H7 (cell line): ENCODE measurements at regions not wholly inside any gene's neighbourhood (a gene's known extent, or its start where the extent isn't known, plus 50 kb on each side); places are given as distances from the start of the nearest gene placed in this dataset.

Source experiments
- DNase-seq: peaks from one replicate; pipeline ENCODE4 v3.0.0; 2012
- H3K27me3 ChIP-seq: 2 replicates; pipeline ENCODE4 v1.6.0; 2011; ENCODE audit warnings: mild to moderate bottlenecking, low read length; ENCODE audit not compliant: control insufficient read depth, insufficient read depth
- H3K36me3 ChIP-seq: replicated peaks from 2 replicates; pipeline ENCODE4 v1.5.1; 2011; ENCODE audit warnings: low read length; ENCODE audit not compliant: control insufficient read depth, insufficient read depth
- H3K4me3 ChIP-seq: 2 replicates; pipeline ENCODE4 v1.5.1; 2011; ENCODE audit warnings: low read depth, mild to moderate bottlenecking, control low read depth, low read length, moderate library complexity; ENCODE audit not compliant: insufficient read depth

DNA sequence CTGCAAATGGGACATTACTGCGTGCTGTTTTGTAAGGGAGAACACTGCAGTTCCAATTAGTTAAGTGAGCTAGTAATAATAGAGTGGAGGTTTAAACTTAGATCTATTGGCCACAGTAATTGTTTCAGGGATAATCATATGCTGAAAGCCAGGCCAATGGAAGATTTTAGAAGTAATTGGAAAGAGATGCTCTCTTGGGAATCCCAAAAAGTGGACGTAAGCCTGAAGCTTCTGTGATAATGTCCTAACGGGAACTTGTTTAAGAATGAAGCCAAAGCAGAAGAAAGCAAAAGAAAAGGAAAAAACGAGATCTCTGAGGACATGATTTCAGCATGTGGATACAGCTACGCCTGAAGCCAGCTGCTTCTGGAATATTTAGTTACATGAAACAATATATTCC, 594.6 kb downstream of the SLC4A3 start:
- H3K4me3 ChIP-seq, result no peak overlapping the region
- no peaks in the 10 kb centered on the region for H3K27me3 ChIP-seq
- DNase-seq, result no peak
- no peaks in the 10 kb centered on the region for H3K36me3 ChIP-seq

DNA sequence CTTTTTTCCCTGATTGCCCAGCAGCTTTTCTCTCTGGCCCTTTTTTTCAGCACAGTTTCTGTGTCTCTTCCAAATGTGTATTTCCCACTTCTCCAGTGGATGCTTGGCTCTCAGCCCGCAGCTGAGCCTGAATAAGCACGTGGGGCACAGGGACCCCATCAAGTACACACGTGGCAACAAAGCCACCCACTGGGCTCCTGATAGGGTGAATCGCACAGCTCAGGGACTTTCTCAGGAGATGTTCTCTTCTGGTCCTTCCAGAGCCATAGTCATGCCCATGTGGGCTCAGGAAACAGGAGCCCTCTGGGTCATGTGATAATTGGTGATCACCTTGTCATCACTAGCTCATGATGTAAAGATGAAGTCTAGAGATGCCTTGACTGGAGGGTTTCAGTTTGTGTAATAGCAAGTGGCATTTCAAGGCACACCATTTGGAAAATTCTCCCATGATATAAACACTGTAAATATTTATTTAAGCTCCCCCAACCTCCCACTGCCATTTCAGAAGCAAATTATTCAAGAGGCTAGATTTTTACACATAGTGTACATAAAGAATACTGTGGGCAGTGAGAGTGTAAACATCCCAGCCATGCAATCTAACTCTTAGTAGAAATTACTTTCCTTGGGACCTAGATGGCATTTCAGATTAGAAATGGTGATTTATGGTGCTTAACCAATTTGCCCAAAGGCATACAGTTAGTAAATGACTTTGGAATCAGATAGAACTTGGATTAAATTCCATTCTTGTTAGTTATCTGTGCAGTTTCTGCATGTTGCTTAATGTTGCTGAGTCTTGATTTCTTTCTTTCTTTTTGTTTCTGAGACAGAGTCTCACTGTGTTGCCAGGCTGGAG, 597.5 kb downstream of the SLC4A3 start:
- no peaks in the 10 kb centered on the region for H3K36me3 ChIP-seq
- no peaks in the 10 kb centered on the region for H3K27me3 ChIP-seq
- H3K4me3 ChIP-seq, result no peak overlapping the region
- no peak for DNase-seq

DNA sequence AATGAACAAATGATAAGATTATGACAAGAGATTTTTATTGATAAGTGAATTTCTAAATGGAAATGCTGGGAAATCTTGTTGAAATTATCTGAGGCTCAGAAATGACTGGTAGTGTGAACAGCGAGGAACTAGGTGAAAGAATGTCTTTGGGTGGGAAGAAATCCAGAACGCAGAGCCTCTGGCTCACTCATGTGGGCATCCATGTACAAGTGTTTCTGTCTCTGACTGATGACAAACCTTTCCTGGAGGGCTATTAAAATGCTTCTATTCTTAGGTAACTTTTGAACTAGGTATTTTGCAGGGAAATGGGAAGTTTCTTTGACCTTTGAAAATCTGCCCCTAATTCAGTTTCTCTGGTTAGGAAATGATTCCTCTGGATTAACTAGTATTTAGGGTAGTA, 598.6 kb downstream of the SLC4A3 start:
- no peak for DNase-seq
- Histone ChIP-seq H3K4me3 (no peak overlapping the region), H3K36me3 (no peaks in the 10 kb centered on the region), H3K27me3 (no peaks in the 10 kb centered on the region)

DNA sequence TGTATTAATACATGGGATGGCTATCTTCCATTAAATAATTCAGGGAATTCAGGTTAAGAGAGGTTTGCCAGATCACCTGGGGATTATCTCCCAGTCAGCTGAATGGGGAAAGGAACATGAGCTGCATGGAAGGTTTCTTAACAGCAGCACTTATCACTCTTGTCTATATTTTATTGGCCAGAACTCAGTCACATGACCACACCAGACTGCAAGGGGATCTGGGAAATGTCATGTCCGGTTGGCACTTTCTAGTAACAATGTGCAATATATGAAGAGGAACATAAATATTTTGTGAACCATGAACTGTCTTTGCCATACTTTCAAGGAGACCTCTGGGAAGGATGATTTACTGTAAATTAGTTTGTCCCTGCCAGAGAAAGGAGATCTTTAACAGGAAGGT, 599.1 kb downstream of the SLC4A3 start:
- H3K27me3 ChIP-seq, result no peaks in the 10 kb centered on the region

DNA sequence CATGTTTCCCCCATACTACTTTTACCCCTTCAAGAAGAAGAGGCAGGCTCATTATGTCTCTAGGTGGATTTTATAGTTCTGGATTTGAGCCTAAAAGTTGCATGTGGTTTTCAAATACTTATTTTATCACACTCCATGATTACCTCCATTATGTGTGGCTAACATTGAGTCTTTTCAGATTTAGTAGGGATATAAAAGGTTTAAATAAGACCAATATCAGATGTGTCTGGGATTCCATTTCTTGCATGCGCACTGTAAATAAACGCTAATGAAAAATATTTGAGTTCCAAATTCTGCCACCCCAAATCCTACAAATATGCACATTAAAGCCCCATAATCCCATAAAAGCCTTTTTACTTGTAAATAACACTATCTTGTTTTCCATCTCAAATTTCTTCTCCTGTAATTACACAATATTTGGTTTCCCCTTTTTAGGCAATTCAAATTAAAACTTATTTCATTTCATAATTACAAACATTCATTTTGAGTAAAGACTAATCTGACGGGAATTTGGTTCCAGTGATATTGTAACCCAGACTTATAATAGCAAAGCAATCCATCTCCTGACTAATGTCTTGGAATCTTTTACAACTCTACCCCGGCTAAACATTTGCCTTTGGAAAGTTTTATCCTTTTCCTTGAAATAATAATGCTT, 600.0 kb downstream of the SLC4A3 start:
- H3K4me3 ChIP-seq, result no peak overlapping the region
- no peak for DNase-seq
- no peaks in the 10 kb centered on the region for H3K36me3 ChIP-seq
- no peaks in the 10 kb centered on the region for H3K27me3 ChIP-seq

More for the DNA sequence above, 599.1 kb downstream of the SLC4A3 start:
- no peak for DNase-seq
- Histone ChIP-seq H3K36me3 (no peaks in the 10 kb centered on the region), H3K4me3 (no peak overlapping the region)

DNA sequence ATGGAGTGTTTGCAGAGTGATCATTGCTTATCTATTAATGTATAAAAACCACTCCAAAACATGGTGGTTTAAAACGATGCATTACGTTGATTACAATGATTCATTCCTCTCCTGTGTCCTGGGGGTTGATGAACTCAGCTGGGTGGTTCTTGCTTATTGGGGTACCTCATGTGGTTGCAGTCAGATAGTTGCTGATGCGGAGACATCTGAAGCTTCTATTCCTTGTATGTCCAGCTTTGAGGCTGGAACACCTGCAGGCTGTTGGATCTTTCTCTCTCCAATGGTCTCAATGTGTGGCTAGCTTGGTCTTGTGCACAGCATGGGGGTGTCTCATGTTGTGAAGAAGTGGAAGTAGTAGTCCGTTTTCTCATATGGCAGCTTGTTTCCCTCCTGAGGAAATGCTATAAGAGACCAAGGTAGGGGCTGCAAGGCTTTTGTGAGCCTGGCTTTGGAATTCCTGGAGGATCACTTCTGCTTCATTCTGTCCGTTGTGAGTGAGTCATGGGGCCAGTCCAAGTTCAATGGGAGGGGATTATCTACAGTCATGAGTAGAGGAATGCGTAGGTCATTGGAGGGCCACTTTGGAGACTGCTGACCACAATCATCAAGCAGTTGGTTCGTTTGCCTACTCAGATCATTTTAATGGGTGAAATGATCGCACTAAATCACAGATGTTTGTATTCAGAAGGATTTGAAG, 601.0 kb downstream of the SLC4A3 start:
- Histone ChIP-seq H3K4me3 (no peak overlapping the region), H3K27me3 (no peaks in the 10 kb centered on the region), H3K36me3 (no peaks in the 10 kb centered on the region)
- no peak for DNase-seq

DNA sequence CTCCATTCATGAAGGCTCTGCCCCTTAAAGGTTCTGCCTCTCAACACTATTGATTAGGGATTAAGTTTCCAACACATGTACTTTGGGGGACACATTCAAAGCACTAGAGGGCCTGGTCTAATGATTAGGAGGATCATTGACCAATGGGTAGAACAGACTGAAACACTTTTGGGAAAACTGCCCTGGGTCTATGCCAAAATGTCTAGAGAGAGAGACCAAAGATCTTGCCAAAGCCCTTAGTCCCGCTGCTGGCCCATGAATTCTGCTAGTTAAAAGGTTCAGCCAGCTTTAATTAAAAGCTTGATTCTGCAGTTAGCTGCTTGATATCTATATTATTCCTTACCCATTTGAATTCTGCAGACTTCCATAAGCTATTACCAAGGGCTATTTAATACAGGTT, 613.2 kb downstream of the SLC4A3 start:
- DNase-seq, result no peak
- no peaks in the 10 kb centered on the region for H3K27me3 ChIP-seq
- no peak overlapping the region for H3K4me3 ChIP-seq
- no peaks in the 10 kb centered on the region for H3K36me3 ChIP-seq

DNA sequence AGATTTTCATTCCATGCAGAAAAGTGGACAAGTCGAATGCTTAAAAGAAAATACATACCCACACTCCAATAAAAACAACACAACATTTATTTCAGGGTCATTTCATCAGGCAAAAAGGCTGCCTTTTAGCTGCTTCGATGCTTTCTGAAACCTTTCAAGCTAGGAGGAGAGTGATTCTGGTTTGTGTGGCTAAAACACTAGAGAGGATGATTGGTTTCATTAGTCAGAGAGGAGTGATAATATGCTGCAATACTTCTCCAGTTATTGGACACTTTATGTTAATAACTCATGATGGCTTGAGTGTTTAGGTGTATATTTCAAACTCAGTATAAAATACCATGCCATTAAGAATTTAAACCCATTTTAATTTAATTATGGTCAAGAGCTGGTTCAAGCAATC, 614.0 kb downstream of the SLC4A3 start:
- Histone ChIP-seq H3K4me3 (no peak overlapping the region), H3K27me3 (no peaks in the 10 kb centered on the region), H3K36me3 (no peaks in the 10 kb centered on the region)
- no peak for DNase-seq

DNA sequence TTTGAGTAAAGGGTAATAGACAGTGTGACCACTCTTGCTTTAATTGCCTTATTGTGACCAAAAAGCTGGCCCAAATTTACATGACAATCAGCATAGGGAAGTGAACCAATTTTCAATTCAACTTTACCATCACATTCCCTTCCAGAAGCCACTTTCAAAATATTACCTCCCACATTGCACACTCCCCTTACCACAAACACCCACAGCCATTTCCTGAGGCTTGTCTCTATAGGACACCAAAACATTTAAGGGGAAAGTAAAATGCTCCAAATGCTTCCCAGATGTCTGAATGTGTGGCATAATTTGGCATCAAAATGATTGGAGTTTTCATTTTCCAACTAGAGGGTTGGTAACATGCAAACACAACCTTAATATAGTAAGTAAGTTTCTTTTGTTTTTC, 616.1 kb downstream of the SLC4A3 start:
- H3K36me3 ChIP-seq, result no peaks in the 10 kb centered on the region
- no peaks in the 10 kb centered on the region for H3K27me3 ChIP-seq
- no peak for DNase-seq
- no peak overlapping the region for H3K4me3 ChIP-seq

DNA sequence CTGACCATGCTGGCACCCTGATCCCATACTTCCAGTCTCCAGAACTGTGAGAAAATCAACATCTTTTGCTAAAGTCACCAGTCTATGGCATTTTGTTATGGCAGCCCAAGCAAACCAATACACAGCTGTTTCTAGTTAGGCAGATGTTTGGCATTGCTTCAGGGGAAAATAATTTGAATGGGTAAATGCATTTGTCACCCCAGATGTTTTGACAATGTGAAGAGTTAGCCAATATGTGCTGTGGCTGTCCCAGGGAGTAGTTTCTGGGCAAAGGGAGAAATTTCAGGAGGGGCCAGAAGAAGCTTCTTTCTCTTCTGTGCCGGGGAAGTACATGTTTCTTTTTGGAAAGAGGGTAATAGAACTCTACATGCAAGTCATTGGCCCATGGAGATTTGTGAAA, 619.0 kb downstream of the SLC4A3 start:
- Histone ChIP-seq H3K36me3 (no peaks in the 10 kb centered on the region), H3K4me3 (no peak overlapping the region), H3K27me3 (no peaks in the 10 kb centered on the region)
- DNase-seq, result no peak

DNA sequence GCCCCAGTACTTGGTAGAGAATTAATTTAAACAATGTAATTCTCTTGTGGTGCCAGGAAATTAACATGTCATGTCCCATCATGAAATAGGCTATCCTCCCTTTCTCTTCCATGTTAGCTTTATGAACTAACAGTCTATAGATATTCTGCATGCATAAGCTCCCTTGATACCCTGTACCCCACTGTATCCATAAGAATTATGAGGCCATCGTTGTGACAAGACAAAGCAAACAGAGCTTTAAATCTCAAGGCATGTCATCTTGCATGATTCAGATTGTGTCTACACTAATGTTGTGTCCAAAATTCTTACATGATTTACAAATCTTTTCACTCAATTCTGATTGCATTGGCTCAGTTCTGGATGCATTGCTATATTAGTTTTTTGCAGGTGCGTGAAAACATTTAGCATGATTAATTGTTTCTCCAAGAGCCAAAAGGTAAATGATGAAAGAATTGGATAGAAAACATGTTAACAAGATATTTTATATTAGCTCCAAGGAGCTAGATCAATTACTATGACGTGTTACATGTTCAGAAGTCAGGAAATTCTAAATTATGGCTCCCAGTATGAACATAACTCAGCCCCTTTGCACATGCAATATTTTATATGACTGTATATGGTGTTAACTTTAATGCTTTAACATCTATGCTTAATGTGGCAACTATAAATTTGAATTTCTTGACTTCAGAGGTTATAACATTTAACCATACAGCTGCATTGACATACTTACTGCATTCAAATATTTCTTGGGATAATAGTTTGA, 620.3 kb downstream of the SLC4A3 start:
- H3K4me3 ChIP-seq, result no peak overlapping the region
- H3K27me3 ChIP-seq, result no peaks in the 10 kb centered on the region
- no peaks in the 10 kb centered on the region for H3K36me3 ChIP-seq
- DNase-seq, result no peak

DNA sequence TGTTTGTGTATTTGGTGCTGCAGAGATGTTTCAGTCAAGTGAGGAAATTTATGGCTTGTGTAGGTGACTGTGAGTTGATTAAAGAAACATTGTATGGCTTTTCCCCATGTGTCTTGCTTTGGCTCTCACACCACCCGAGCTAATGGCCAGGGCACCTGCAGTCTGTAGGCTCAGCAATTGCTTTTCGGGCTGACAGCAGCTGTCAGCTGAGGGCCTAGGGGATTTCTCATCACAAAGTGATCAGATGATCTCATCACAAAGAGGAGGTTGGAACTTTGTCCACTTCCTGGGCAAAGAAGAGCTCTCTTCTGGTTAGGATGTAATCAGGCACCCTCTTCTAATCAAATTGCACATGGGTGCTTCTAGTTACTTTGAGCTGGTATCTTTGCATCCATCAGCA, 632.2 kb downstream of the SLC4A3 start:
- no peaks in the 10 kb centered on the region for H3K36me3 ChIP-seq
- no peaks in the 10 kb centered on the region for H3K27me3 ChIP-seq
- no peak for DNase-seq
- H3K4me3 ChIP-seq, result no peak overlapping the region

DNA sequence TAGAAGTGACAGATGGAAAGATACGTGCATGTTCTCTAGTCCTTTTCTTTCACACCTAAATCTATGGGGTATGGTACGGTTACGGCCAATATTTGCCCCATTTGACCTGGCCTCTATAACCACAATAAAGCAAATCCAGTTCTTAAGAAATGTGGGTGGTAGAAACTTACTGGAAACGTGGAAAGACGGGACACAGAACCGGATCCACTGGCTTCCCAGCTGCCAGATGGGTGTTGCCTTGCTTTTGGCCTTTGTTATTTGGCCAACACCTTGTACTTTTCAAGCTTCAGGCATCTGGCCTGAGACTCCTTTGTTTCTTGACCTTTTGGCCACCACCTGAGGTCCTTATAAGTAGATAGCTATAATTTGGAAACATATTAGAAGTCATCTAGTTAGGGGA, 635.9 kb downstream of the SLC4A3 start:
- H3K36me3 ChIP-seq, result no peaks in the 10 kb centered on the region
- H3K4me3 ChIP-seq, result no peak overlapping the region
- no peak for DNase-seq
- no peaks in the 10 kb centered on the region for H3K27me3 ChIP-seq

DNA sequence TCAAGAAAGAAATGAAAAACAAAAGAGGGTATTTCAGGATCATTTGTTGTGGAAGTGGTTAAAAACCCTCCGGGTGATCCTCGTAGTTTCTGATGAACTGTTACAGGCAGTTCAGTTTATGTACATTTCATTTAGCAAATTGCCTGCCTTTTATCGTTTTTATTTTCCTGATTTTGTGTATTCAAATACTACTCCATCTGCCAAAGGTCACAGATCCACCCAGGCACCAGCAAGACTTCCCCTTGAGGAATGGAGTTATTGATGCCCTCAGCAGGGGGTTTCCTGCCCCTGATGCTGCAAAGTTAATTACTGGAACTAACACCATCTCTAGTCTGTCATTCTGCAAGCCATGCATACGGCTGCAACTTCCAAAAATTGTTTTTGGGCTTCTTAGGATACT, 641.9 kb downstream of the SLC4A3 start:
- Histone ChIP-seq H3K27me3 (no peaks in the 10 kb centered on the region), H3K36me3 (no peaks in the 10 kb centered on the region), H3K4me3 (no peak overlapping the region)
- peak; percentile 24 for DNase-seq
